Psoas muscle (tissue), 7 donors: ENCODE measurements at regions not wholly inside any gene's neighbourhood (a gene's known extent, or its start where the extent isn't known, plus 50 kb on each side); places are given as distances from the start of the nearest gene placed in this dataset.

Source experiments
- ATAC-seq, 4 donors: fragments of 200-7000 bp; cut with Tn5 transposase; one replicate each; pipeline ENCODE4 v1.9.1; 2020; ENCODE audit warnings: moderate library complexity in 3 of 4, mild to moderate bottlenecking in 2 of 4
- DNase-seq, 2 donors: peaks; one replicate each; pipeline ENCODE4 v3.0.0-alpha.2; 2020
- H3K27ac ChIP-seq: fragments of 200-600 bp; one replicate; pipeline ENCODE4 v1.8.0; 2022
- H3K27me3 ChIP-seq, 3 donors: fragments of 200-600 bp in 1 of 3; one replicate each; pipeline versions ENCODE4 v1.6.1 to v1.8.0; 2013 to 2022; ENCODE audit warnings: low read length in 2 of 3, mild to moderate bottlenecking in 2 of 3, moderate library complexity in 1 of 3; ENCODE audit not compliant: insufficient read depth in 3 of 3
- H3K36me3 ChIP-seq, 2 donors: fragments of 200-600 bp in 1 of 2; one replicate each; pipeline versions ENCODE4 v1.6.1 to v1.8.0; 2013 to 2022; ENCODE audit warnings: low read depth in 1 of 2, mild to moderate bottlenecking in 1 of 2, moderate library complexity in 1 of 2; ENCODE audit not compliant: insufficient read depth in 1 of 2
- H3K4me1 ChIP-seq: fragments of 200-600 bp; one replicate; pipeline ENCODE4 v1.8.0; 2022
- H3K4me3 ChIP-seq: fragments of 200-600 bp; one replicate; pipeline ENCODE4 v1.8.0; 2022; ENCODE audit warnings: mild to moderate bottlenecking
- H3K9me3 ChIP-seq: fragments of 200-600 bp; one replicate; pipeline ENCODE4 v1.8.0; 2022
- WGBS, 3 donors: extraction: QIAGEN DNeasy Blood & Tissue Kit; methylation state at CpG; one replicate each; pipeline versions ENCODE4 v1.1.6 to v1.1.7; 2013; 5-methylcytosine and 5-hydroxymethylcytosine counted together
- intact Hi-C, 2 donors: fragments of 100-400 bp; cut with DNase I; formaldehyde crosslinking; loops; one replicate each; pipeline versions ENCODE4 v1.11.0 to v1.14.2; 2022
- TF ChIP-seq, protein P1 (sequence below): fragments of 200-600 bp; IDR thresholded peaks from one replicate; pipeline ENCODE4 v1.8.0; 2022; ENCODE audit warnings: antibody characterized with exemption
- donor health status: healthy with polysubstance abuse.
- donor health status: DM: no; HTN: no; CAD: no; lungs with moderate emphysema.
- donor health status: Bipolar disorder and iron deficiency.
- donor health status: healthy.
- donor health status: DM: yes; HTN: yes; CAD: no.
- donor health status: DM: no; HTN: no; CAD: no.
- donor health status: DM: yes; HTN: yes; CAD: no.

- ATAC-seq (no peak), DNase-seq (no peak)
- H3K27ac ChIP-seq, result no peak overlapping the region
- peaks cover 5% of the 10 kb centered on the region for H3K4me1 ChIP-seq
- intact Hi-C loops, result no loop called here
- H3K4me3 ChIP-seq, result no peak overlapping the region
- no peaks in the 10 kb centered on the region for H3K9me3 ChIP-seq
- WGBS, 3 donors, result 70 to 85% (median 75%) methylated on average over 2 of the region's 2 CpGs
- TF ChIP-seq, protein P1, sequence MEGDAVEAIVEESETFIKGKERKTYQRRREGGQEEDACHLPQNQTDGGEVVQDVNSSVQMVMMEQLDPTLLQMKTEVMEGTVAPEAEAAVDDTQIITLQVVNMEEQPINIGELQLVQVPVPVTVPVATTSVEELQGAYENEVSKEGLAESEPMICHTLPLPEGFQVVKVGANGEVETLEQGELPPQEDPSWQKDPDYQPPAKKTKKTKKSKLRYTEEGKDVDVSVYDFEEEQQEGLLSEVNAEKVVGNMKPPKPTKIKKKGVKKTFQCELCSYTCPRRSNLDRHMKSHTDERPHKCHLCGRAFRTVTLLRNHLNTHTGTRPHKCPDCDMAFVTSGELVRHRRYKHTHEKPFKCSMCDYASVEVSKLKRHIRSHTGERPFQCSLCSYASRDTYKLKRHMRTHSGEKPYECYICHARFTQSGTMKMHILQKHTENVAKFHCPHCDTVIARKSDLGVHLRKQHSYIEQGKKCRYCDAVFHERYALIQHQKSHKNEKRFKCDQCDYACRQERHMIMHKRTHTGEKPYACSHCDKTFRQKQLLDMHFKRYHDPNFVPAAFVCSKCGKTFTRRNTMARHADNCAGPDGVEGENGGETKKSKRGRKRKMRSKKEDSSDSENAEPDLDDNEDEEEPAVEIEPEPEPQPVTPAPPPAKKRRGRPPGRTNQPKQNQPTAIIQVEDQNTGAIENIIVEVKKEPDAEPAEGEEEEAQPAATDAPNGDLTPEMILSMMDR, result no peak
- no peaks in the 10 kb centered on the region for H3K36me3 ChIP-seq
- H3K27me3 ChIP-seq, result no peaks in the 10 kb centered on the region
Measured at GRCh38 chr15:93500155-93500554, 411.1 kb upstream of the RGMA start.

DNA sequence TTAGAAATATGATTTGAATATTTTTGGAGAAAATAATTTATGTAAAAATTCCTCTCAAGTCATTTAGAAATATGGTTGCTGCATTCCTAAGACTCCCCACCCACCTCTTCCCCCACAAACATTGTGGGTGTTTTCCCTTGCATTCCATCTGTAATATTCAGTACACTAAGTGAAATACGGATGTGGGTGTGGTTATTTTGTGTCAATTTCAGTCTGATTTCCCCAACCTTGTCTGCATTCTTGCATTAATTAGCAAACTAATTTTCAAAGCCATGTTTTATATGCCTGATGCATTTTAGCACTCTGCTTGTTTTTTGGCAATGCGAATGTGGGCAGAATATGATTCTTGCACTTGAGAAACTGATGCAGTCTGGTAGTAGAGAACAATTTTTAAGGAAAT is 408.3 kb upstream of the RGMA start:
- Histone ChIP-seq H3K36me3 (no peaks in the 10 kb centered on the region), H3K4me1 (peaks cover 5% of the 10 kb centered on the region), H3K27me3 (no peaks in the 10 kb centered on the region), H3K27ac (no peak overlapping the region), H3K4me3 (no peak overlapping the region), H3K9me3 (no peaks in the 10 kb centered on the region)
- WGBS, 3 donors, result 83 to 86% (median 84%) methylated on average over 2 of the region's 2 CpGs
- ATAC-seq, result no peak
- TF ChIP-seq, protein P1, result no peak
- DNase-seq, result no peak
- intact Hi-C loops, result no loop called here

- no peak for DNase-seq
Measured at GRCh38 chr15:93496888-93497287, 407.9 kb upstream of the RGMA start.

DNA sequence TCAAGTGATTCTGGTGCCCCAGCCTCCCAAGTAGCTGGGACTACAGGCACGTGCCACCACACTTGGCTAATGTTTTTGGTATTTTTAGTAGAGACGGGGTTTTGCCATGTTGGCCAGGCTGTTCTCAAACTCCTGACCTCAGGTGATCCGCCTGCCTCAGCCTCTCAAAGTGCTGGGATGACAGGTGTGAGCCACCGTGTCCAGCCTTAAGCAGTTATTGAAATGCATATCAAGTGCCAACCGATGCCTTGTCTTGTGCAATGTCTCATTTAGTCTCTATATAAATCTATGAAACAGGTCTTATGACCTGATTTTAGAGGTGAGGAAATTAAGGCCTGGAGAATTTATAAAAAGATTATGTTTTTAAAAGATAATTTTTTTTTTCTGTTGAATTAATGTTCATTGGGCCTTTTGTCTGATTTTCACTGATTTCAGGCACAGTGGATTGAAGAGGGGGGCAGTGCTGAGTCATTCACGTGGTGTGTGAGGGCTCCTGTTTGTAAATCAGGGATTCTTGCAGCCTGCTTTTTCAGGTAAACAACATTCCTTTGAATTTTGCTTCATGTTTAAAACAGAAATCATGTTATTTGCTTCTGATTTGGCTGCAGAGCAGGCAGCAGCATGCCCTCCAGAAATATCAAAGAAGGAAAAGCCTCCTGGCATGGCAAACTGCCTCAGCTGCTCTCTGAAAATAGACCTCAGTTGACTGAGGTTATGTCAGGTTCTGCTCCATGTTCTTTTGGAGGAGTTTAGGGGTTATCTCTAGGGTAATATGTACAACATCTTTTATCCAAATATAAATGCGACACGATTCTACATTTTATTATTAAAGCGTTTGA is 407.0 kb upstream of the RGMA start:
- DNase-seq (no peak), ATAC-seq (peak; percentile 64 to 93 (median 84))
- Histone ChIP-seq H3K4me3 (no peak overlapping the region), H3K4me1 (peaks cover 5% of the 10 kb centered on the region), H3K27me3 (no peaks in the 10 kb centered on the region), H3K36me3 (no peaks in the 10 kb centered on the region), H3K27ac (peak overlapping the region; percentile 72), H3K9me3 (no peaks in the 10 kb centered on the region)
- TF ChIP-seq, protein P1, result no peak
- WGBS, 3 donors, result 22 to 31% (median 25%) methylated on average over 9 of the region's 9 CpGs
- intact Hi-C loops, result no loop called here

More at GRCh38 chr15:93496888-93497287, 407.9 kb upstream of the RGMA start:
- intact Hi-C loops, result no loop called here
- no peak for ATAC-seq
- Histone ChIP-seq H3K27ac (peak overlapping the region; percentile 72), H3K9me3 (no peaks in the 10 kb centered on the region), H3K36me3 (no peaks in the 10 kb centered on the region), H3K4me3 (no peak overlapping the region), H3K4me1 (peaks cover 5% of the 10 kb centered on the region), H3K27me3 (no peaks in the 10 kb centered on the region)
- TF ChIP-seq, protein P1, result no peak
- WGBS, 3 donors, result 50 to 64% (median 53%) methylated on average over 5 of the region's 5 CpGs
